ENCODE measurements at regions not wholly inside any gene's neighbourhood (a gene's known extent, or its start where the extent isn't known, plus 50 kb on each side); places are given as distances from the start of the nearest gene placed in this dataset.

DNA sequence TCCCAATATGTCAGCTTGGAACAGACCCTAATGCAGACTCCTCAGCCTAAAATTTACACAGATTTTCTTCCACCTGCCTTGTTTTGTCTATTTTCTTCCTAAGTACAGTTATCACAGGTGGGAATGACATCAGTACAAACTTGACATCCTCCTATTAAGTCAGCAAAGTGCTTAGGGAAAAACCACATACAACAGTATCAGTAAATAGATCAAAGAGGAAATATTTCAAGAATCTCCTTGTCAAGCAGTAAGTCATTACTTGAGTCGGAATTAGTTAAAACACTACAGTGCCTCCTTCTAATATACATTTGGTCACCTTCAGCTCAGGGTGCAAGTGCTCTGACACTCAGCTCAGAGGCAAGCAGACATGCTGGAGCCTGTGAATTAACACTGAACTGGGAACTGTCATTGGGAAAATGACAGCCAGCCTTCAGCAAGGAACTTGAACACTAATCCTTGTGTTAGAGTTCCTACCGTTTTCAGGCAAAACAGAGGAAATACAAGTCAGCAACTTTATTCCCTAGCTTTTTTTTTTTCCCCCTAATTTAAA, 394.3 kb upstream of the HTR2A start:
- no peak overlapping the region for H3K4me3 Mint-ChIP-seq
- no peaks in the 10 kb centered on the region for H3K36me3 Mint-ChIP-seq (ENCODE audit: low read depth)
- TF ChIP-seq, protein P1, sequence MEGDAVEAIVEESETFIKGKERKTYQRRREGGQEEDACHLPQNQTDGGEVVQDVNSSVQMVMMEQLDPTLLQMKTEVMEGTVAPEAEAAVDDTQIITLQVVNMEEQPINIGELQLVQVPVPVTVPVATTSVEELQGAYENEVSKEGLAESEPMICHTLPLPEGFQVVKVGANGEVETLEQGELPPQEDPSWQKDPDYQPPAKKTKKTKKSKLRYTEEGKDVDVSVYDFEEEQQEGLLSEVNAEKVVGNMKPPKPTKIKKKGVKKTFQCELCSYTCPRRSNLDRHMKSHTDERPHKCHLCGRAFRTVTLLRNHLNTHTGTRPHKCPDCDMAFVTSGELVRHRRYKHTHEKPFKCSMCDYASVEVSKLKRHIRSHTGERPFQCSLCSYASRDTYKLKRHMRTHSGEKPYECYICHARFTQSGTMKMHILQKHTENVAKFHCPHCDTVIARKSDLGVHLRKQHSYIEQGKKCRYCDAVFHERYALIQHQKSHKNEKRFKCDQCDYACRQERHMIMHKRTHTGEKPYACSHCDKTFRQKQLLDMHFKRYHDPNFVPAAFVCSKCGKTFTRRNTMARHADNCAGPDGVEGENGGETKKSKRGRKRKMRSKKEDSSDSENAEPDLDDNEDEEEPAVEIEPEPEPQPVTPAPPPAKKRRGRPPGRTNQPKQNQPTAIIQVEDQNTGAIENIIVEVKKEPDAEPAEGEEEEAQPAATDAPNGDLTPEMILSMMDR (IDR thresholded peaks at IDR 0.05), result no peak
- H3K27ac Mint-ChIP-seq, result no peak overlapping the region
- DNase-seq, result no peak
- no peaks in the 10 kb centered on the region; the same call in none of the 2 replicates for H3K27me3 Mint-ChIP-seq (ENCODE audit: insufficient read depth)
- no peaks in the 10 kb centered on the region; the same call in 1 of the 2 replicates for H3K9me3 Mint-ChIP-seq
- peaks cover 19% of the 10 kb centered on the region; the same call in 1 of the 2 replicates for H3K4me1 Mint-ChIP-seq (ENCODE audit: low read depth)

- TF ChIP-seq, protein P1 (IDR thresholded peaks at IDR 0.05), result no peak
- peaks cover 19% of the 10 kb centered on the region; the same call in 1 of the 2 replicates for H3K4me1 Mint-ChIP-seq (ENCODE audit: low read depth)
- no peak overlapping the region for H3K4me3 Mint-ChIP-seq
- H3K9me3 Mint-ChIP-seq, result no peaks in the 10 kb centered on the region
- no peak for DNase-seq
- no peaks in the 10 kb centered on the region; the same call in none of the 2 replicates for H3K27me3 Mint-ChIP-seq (ENCODE audit: insufficient read depth)
- no peaks in the 10 kb centered on the region for H3K36me3 Mint-ChIP-seq (ENCODE audit: low read depth)
- no peak overlapping the region for H3K27ac Mint-ChIP-seq
Observed at GRCh38 chr13:47289567-47289966, 392.7 kb upstream of the HTR2A start.

GRCh38 chr13:47288546-47288945, 391.7 kb upstream of the HTR2A start:
- no peak for DNase-seq
- Mint-ChIP-seq H3K4me3 (no peak overlapping the region), H3K27me3 (ENCODE audit: insufficient read depth) (no peaks in the 10 kb centered on the region; the same call in none of the 2 replicates), H3K4me1 (ENCODE audit: low read depth) (peaks cover 19% of the 10 kb centered on the region; the same call in 1 of the 2 replicates), H3K36me3 (ENCODE audit: low read depth) (no peaks in the 10 kb centered on the region), H3K9me3 (no peaks in the 10 kb centered on the region), H3K27ac (no peak overlapping the region)
- TF ChIP-seq, protein P1 (IDR thresholded peaks at IDR 0.05), result no peak

DNA sequence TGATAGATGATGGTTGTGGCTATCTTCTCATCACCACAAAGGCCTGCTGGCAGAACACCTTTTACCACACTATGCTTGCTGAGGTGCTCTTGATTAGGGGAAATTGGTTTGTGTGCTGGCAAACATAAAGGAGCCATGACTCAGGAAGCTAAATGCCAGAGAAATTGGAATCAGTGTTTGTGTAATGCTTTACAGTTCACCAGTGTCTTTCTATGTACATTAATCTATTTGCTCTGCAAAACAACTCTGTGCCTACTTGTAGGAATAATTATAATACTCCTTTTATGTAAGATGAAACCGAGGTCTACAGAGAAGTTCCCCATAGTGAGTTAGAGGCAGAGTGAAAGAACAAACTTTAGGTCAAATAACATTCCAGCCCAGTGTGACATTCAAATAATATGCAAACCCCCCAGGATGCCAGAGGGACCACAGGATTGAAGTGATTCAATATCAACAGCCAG, 390.5 kb upstream of the HTR2A start:
- TF ChIP-seq, protein P1 (IDR thresholded peaks at IDR 0.05), result no peak
- Mint-ChIP-seq H3K4me3 (no peak overlapping the region), H3K27ac (no peak overlapping the region), H3K9me3 (no peaks in the 10 kb centered on the region; the same call in 1 of the 2 replicates), H3K36me3 (ENCODE audit: low read depth) (no peaks in the 10 kb centered on the region), H3K27me3 (ENCODE audit: insufficient read depth) (no peaks in the 10 kb centered on the region; the same call in none of the 2 replicates), H3K4me1 (ENCODE audit: low read depth) (peaks cover 19% of the 10 kb centered on the region; the same call in 1 of the 2 replicates)
- peak; percentile 33 for DNase-seq

- TF ChIP-seq, protein P1 (IDR thresholded peaks at IDR 0.05), result no peak
- Mint-ChIP-seq H3K27ac (no peak overlapping the region), H3K4me3 (no peak overlapping the region), H3K27me3 (ENCODE audit: insufficient read depth) (no peaks in the 10 kb centered on the region), H3K9me3 (no peaks in the 10 kb centered on the region; the same call in 1 of the 2 replicates), H3K36me3 (ENCODE audit: low read depth) (no peaks in the 10 kb centered on the region), H3K4me1 (ENCODE audit: low read depth) (peaks cover 1% of the 10 kb centered on the region; the same call in 1 of the 2 replicates)
- DNase-seq, result no peak
Observed at GRCh38 chr13:47281991-47282390, 385.1 kb upstream of the HTR2A start.
